ENCODE measurements at regions not wholly inside any gene's neighbourhood (a gene's known extent, or its start where the extent isn't known, plus 50 kb on each side); places are given as distances from the start of the nearest gene placed in this dataset.

DNA sequence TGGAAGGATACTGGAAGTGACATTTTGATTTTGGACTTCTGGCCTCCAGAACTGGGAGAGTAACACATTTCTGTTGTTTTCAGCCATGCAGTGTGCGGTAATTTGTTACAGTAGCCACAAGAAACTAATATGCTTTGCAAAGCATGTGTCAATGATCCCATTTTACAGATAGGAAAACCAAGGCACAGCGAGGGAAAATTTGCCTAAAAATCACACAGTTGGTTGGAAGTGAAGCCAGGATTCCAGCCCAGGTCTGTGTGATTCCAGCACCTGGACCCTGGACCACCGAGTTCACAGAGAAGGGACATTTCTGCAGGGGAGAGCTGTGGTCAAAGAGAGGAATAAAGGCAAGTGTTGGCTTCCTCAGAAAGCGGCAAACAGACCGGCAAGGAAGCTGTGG lies 106.7 kb upstream of the MED13L start:
- ATAC-seq (ENCODE audit: insufficient read depth, low FRiP score) (no peak), DNase-seq (no peak)
- H3K9me3 ChIP-seq (ENCODE audit: control insufficient read depth in 4 of 4, insufficient read depth in 3 of 4, low read length in 3 of 4), result no peaks in the 10 kb centered on the region
- WGBS, 2 donors, result 80 to 86% methylated on average over 5 of the region's 5 CpGs
- H3K27ac ChIP-seq (ENCODE audit: low read depth in 1 of 2, low read length in 1 of 2), result no peak overlapping the region
- no peak overlapping the region for H3K4me3 ChIP-seq
- H3K4me1 ChIP-seq (ENCODE audit: control insufficient read depth in 5 of 5, insufficient read depth in 5 of 5, low read length in 5 of 5), result peaks cover 0 to 27% (median 14%) of the 10 kb centered on the region in 5 donors
- H3K27me3 ChIP-seq (ENCODE audit: control insufficient read depth in 3 of 3, insufficient read depth in 3 of 3, low read length in 2 of 3), result no peaks in the 10 kb centered on the region
- TF ChIP-seq, protein P1, sequence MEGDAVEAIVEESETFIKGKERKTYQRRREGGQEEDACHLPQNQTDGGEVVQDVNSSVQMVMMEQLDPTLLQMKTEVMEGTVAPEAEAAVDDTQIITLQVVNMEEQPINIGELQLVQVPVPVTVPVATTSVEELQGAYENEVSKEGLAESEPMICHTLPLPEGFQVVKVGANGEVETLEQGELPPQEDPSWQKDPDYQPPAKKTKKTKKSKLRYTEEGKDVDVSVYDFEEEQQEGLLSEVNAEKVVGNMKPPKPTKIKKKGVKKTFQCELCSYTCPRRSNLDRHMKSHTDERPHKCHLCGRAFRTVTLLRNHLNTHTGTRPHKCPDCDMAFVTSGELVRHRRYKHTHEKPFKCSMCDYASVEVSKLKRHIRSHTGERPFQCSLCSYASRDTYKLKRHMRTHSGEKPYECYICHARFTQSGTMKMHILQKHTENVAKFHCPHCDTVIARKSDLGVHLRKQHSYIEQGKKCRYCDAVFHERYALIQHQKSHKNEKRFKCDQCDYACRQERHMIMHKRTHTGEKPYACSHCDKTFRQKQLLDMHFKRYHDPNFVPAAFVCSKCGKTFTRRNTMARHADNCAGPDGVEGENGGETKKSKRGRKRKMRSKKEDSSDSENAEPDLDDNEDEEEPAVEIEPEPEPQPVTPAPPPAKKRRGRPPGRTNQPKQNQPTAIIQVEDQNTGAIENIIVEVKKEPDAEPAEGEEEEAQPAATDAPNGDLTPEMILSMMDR (IDR thresholded peaks at IDR 0.05; ENCODE audit: control extremely low read depth, extremely low read depth), result no peak
- H3K9ac ChIP-seq (ENCODE audit: insufficient read depth in 1 of 2, low read length in 2 of 2), result no peak overlapping the region
- no peaks in the 10 kb centered on the region for H3K36me3 ChIP-seq (ENCODE audit: control insufficient read depth in 4 of 4, insufficient read depth in 4 of 4, low read length in 4 of 4)

GRCh38 chr12:116384691-116385485 lies 107.4 kb upstream of the MED13L start:
- H3K9me3 ChIP-seq (ENCODE audit: control insufficient read depth in 4 of 4, insufficient read depth in 3 of 4, low read length in 3 of 4), result no peaks in the 10 kb centered on the region
- TF ChIP-seq, protein P1 (IDR thresholded peaks at IDR 0.05; ENCODE audit: control extremely low read depth, extremely low read depth), result no peak
- H3K27me3 ChIP-seq (ENCODE audit: control insufficient read depth in 3 of 3, insufficient read depth in 3 of 3, low read length in 2 of 3), result no peaks in the 10 kb centered on the region
- H3K36me3 ChIP-seq (ENCODE audit: control insufficient read depth in 4 of 4, insufficient read depth in 4 of 4, low read length in 4 of 4), result no peaks in the 10 kb centered on the region
- no peak overlapping the region for H3K9ac ChIP-seq (ENCODE audit: insufficient read depth in 1 of 2, low read length in 2 of 2)
- H3K4me3 ChIP-seq, result no peak overlapping the region
- H3K4me1 ChIP-seq (ENCODE audit: control insufficient read depth in 5 of 5, insufficient read depth in 5 of 5, low read length in 5 of 5), result peaks cover 0 to 27% (median 14%) of the 10 kb centered on the region in 5 donors
- WGBS, 2 donors, result 58 to 59% methylated on average over 7 of the region's 7 CpGs
- DNase-seq (no peak), ATAC-seq (ENCODE audit: insufficient read depth, low FRiP score) (no peak)
- no peak overlapping the region for H3K27ac ChIP-seq (ENCODE audit: low read depth in 1 of 2, low read length in 1 of 2)

- Histone ChIP-seq H3K9me3 (ENCODE audit: control insufficient read depth in 4 of 4, insufficient read depth in 3 of 4, low read length in 3 of 4) (peaks cover 0 to under 1% (median 0%) of the 10 kb centered on the region in 4 donors), H3K4me3 (no peak overlapping the region), H3K4me1 (ENCODE audit: control insufficient read depth in 5 of 5, insufficient read depth in 5 of 5, low read length in 5 of 5) (peaks cover 0 to 27% (median 14%) of the 10 kb centered on the region in 5 donors), H3K9ac (ENCODE audit: insufficient read depth in 1 of 2, low read length in 2 of 2) (no peak overlapping the region), H3K36me3 (ENCODE audit: control insufficient read depth in 4 of 4, insufficient read depth in 4 of 4, low read length in 4 of 4) (no peaks in the 10 kb centered on the region), H3K27me3 (ENCODE audit: control insufficient read depth in 3 of 3, insufficient read depth in 3 of 3, low read length in 2 of 3) (no peaks in the 10 kb centered on the region), H3K27ac (ENCODE audit: low read depth in 1 of 2, low read length in 1 of 2) (no peak overlapping the region)
- DNase-seq (no peak), ATAC-seq (ENCODE audit: insufficient read depth, low FRiP score) (no peak)
- WGBS, 2 donors, result 54 to 74% methylated on average over 21 of the region's 21 CpGs
- TF ChIP-seq, protein P1 (IDR thresholded peaks at IDR 0.05; ENCODE audit: control extremely low read depth, extremely low read depth), result no peak
These were observed 108.2 kb upstream of the MED13L start for GRCh38 chr12:116385486-116386217.

All from lung (tissue), 11 donors.